Lower leg skin (tissue), 3 donors: ENCODE measurements at regions not wholly inside any gene's neighbourhood (a gene's known extent, or its start where the extent isn't known, plus 50 kb on each side); places are given as distances from the start of the nearest gene placed in this dataset.

ENCODE experiments used
- CTCF ChIP-seq, 3 donors: fragments of 450-650 bp; IDR thresholded peaks; one replicate each; pipeline ENCODE4 v1.5.1; 2016; ENCODE audit warnings: antibody characterized with exemption in 3 of 3, mild to moderate bottlenecking in 3 of 3, moderate library complexity in 2 of 3
- POLR2A ChIP-seq, 2 donors: fragments of 450-650 bp; IDR thresholded peaks; one replicate each; pipeline ENCODE4 v1.6.1; 2016 to 2017; ENCODE audit warnings: antibody characterized with exemption in 2 of 2, mild to moderate bottlenecking in 1 of 2, moderate library complexity in 1 of 2

GRCh38 chr1:173107696-173108095 is 57.0 kb upstream of the TNFSF18 start:
- no peak for TF ChIP-seq CTCF (IDR thresholded peaks at IDR 0.05)
- no peak for TF ChIP-seq POLR2A (IDR thresholded peaks at IDR 0.05)
